NCI-H748 (cell line): ENCODE measurements at regions not wholly inside any gene's neighbourhood (a gene's known extent, or its start where the extent isn't known, plus 50 kb on each side); places are given as distances from the start of the nearest gene placed in this dataset.

Source experiments
- DNase-seq: peaks from one replicate; lab custom pipeline; 2025; ENCODE audit not compliant: unreplicated experiment; lab: John Stamatoyannopoulos, UW

- no peak for DNase-seq
Measured at GRCh38 chr5:149441986-149442385, 62.9 kb upstream of the IL17B start.

GRCh38 chr5:149441194-149441753 is 62.2 kb upstream of the IL17B start:
- DNase-seq = no peak

DNA sequence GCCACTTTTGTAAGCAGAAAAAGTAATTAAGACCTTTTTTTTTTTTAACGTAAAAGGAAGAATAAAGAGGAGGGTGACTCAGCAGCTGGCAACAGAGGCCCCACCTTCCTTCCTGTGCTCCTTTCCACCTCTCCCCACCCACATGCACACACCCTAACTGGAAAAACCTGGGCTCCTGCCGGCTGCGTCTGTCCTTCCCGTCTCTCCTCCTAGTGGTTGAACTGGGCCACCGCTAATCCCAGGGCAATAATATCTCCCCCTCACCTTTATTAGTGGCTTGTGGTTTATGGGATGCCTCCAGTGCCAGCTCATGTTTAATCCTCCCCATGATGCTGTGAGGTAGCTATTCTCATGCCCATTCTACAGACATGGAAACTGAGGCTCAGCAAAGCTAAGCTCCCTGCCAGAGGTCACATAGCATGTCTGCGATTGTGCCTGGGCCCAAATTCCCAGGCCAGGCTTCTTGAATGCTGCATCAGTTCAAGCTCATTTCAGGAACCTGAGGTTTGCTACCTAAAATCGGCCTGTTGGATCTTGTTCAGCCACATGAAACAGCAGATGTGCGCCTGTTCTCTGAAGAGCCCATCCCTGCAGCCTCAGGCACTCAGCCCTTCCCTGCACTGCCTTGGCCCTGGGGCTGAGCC is 60.9 kb upstream of the IL17B start:
- DNase-seq = peak; percentile 39

DNA sequence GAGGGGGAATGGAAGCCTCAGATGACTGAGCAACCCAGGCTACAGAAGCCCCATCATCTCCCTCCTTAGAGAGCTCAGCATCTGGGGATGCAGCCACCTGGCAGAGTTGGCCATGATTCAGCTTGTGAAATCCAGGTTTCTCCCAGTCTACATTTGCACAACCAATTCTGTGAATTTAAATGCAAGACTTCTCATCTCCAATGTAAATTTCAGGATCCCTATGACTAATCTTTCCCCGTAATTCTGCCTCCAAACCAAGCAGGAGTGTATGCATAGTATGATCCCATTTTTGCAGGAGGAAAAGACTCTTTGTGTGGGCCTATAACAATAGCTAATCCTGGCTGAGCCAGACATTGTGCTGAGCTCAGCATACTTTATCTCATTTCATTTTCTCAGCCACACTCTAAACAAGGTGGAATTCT is 59.6 kb upstream of the IL17B start:
- DNase-seq = no peak

DNA sequence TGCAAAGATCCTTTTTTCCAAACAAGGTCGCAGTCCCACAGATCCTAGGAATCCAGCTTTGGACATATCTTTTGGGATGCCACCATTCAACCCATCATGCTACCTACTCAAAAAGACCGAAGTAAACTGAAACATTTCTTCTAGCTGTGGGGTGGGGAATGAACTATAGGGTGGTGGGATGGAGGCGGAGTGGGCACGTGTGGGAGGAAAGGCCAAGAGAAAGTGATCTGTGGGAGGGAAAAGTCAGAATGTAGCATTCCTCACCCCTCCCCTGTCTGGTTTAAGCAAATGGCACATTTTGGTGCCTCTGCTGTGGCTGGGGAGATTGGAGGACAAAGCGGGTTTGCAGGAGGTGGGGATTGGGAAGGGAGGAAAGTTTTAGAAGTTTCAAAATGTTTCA is 59.2 kb upstream of the IL17B start:
- no peak for DNase-seq

GRCh38 chr5:149437391-149438040 is 58.4 kb upstream of the IL17B start:
- no peak for DNase-seq

DNA sequence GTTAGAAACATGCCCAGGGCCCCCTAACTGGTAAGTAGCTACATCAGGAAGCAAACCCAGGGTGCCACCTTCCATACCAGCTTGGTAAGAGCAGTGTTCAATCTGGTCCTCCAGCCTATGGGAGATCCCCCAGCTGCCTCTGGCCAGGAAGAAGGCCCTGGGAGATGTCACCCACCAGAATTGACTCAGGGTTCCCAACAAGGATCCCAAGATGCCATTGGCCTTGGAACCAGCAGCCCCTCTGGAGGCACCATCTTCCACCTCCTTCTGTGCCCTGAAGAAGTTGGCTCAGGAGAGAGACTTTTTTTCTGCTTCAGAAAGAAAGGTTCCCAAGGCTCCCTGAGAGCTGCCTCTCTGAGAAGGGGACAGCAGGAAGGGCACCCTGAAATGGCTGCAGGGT is 56.6 kb upstream of the IL17B start:
- DNase-seq = no peak

GRCh38 chr5:149435015-149435376 is 55.9 kb upstream of the IL17B start:
- no peak for DNase-seq

GRCh38 chr5:149434162-149435014 is 55.3 kb upstream of the IL17B start:
- DNase-seq = peak; percentile 48

DNA sequence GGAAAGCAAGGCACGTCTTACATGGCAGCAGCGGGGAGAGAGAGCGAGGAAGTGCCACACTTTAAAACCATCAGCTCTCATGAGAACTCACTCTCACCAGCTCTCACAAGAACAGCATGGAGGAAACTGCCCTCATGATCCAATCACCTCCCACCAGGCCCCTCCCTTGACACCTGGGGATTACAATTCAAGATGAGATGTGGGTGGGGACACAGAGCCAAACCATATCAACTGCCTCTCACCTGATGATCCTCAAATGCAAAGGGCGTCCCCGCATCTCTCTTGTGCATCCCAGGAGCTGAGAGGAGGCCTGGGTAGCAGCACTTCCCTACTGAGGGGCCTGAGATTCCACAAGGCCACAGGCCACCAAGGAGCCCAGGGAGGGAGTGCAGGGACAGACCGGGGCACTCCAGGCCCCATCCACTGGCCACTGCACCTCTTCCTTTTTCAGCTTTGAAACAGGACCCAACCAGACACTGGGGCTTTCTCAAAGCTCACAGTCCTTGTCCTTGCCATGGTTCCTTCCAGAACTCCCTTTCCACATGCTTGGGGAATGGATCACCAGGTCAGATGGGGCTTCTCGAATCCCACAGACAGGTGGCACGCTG is 54.5 kb upstream of the IL17B start:
- DNase-seq = no peak

DNA sequence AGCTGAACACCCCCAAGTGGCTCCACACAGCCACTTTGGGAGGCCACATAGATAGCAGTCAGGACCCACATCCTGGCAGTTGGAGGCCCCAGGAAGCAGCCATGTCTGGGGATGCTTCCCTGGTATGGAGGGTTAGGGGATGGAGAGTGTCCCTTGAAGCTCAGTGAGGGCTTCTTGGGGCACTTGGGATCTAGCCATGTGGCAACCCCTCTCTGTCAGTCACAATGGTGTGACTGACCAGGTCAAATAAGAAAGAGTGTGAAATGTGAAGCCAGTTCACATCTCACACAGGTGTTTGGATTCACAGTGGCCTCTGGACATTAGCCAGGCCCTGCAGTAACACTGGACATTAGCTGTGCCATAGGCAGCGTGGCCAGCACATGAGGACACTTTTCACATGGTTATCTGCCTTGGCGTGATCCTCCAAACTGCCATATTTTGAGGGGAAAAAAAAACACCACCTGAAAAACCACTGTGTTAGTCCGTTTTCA is 53.9 kb upstream of the IL17B start:
- no peak for DNase-seq

GRCh38 chr5:149432376-149432775 is 53.3 kb upstream of the IL17B start:
- no peak for DNase-seq

DNA sequence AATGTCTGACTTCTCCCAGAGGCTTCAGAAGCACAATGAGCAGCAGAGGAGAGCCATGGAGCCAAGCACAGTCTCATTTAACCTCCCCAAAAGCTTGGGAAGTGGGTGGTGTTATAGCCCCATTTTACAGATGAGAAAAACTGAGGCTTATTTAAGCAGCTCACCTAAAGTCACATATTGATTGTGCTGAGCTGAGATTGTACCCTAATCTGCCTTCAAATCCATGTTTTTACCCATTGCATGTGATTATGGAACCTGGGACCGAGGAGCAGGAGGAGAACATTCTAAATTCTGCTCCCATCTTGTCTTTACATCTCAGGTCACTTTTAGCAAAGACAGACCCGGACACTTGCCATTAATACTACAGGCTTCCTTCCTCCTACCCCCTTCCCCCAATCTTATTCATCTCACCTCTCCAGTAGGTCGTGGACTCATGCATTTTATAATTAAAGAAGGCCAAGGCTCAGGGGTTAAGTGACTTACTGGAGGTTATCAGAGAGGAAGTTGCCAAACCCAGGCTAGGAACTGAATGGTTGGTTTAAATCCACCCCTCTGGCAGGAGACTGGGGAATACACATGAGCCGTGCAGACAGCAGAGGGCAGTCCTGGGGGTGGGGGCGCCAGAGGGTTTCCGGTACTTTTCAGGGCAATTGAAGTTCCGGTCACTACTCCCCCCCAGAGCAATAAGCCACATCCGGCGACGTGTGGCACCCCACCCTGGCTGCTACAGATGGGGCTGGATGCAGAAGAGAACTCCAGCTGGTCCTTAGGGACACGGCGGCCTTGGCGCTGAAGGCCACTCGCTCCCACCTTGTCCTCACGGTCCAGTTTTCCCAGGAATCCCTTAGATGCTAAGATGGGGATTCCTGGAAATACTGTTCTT is 51.0 kb upstream of the IL17B start:
- DNase-seq = no peak
